ENCODE measurements at regions not wholly inside any gene's neighbourhood (a gene's known extent, or its start where the extent isn't known, plus 50 kb on each side); places are given as distances from the start of the nearest gene placed in this dataset.

DNA sequence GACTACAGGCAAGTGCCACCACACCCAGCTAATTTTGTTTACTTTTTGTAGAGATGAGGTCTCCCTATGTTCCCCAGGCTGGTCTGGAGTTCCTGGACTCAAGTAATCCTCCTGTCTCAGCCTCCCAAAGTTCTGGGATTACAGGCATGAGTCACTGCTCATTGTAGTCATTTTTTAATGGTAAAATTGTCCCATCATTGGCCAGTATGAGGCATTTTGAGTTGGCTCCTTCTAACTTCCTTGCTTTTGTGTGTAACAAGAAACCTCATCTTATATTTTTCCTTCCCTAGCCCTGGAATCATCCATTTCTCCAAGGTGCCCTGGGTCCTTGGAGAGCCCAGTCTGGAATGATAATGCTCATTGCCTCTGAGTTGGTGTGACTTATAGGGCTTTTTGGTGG, 148.5 kb downstream of the INHBB start:
- Histone ChIP-seq H3K4me3 (ENCODE audit: low read depth, low read length, poor library complexity, severe bottlenecking) (no peak overlapping the region), H3K27me3 (replicated peaks; ENCODE audit: insufficient read depth, low read depth, low read length, poor library complexity) (no peaks in the 10 kb centered on the region), H3K36me3 (ENCODE audit: insufficient read depth, low read length, poor library complexity, severe bottlenecking) (no peaks in the 10 kb centered on the region), H3K27ac (ENCODE audit: low read depth, low read length, poor library complexity, severe bottlenecking) (no peak overlapping the region), H3K9me3 (ENCODE audit: low read depth, low read length, poor library complexity, severe bottlenecking) (no peaks in the 10 kb centered on the region), H3K4me1 (ENCODE audit: insufficient read depth, low read length, poor library complexity, severe bottlenecking) (no peaks in the 10 kb centered on the region)
- ChIA-PET POLR2A (ENCODE audit: low non-redundant PET) (no interaction called here), CTCF (no interaction called here)
- intact Hi-C loops (cut with micrococcal nuclease; ENCODE audit: unreplicated experiment): no loop called here
- BruUV-seq (replicated peaks): no TSS peak
- TF ChIP-seq EZH2 (IDR thresholded peaks at IDR 0.05; ENCODE audit: borderline replicate concordance, low read depth, low read length, poor library complexity, severe bottlenecking): no peak
- TF ChIP-seq, protein P1, sequence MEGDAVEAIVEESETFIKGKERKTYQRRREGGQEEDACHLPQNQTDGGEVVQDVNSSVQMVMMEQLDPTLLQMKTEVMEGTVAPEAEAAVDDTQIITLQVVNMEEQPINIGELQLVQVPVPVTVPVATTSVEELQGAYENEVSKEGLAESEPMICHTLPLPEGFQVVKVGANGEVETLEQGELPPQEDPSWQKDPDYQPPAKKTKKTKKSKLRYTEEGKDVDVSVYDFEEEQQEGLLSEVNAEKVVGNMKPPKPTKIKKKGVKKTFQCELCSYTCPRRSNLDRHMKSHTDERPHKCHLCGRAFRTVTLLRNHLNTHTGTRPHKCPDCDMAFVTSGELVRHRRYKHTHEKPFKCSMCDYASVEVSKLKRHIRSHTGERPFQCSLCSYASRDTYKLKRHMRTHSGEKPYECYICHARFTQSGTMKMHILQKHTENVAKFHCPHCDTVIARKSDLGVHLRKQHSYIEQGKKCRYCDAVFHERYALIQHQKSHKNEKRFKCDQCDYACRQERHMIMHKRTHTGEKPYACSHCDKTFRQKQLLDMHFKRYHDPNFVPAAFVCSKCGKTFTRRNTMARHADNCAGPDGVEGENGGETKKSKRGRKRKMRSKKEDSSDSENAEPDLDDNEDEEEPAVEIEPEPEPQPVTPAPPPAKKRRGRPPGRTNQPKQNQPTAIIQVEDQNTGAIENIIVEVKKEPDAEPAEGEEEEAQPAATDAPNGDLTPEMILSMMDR (conservative IDR thresholded peaks at IDR 0.05; ENCODE audit: low read depth, low read length): no peak
- no peak for DNase-seq (ENCODE audit: low spot score)

DNA sequence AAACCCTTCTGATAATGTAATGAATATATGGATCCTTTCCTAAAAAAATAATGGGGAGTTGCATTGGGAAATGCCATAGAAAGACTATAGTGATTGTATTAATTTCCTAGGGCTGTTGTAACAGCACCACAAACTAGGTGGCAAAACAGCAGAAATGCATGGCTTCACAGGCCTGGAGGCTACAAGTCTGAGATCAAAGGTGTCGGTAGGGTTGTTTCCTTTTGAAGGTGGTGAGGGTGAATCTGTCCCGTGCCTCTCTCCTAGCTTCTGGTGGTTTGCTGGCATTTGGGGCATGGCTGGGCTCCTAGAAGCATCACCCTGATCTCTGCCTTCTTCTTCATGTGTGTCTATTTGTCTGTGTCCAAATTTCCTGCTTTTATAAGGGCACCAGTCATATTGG, 149.7 kb downstream of the INHBB start:
- Histone ChIP-seq H3K36me3 (ENCODE audit: insufficient read depth, low read length, poor library complexity, severe bottlenecking) (no peaks in the 10 kb centered on the region), H3K27me3 (replicated peaks; ENCODE audit: insufficient read depth, low read depth, low read length, poor library complexity) (no peaks in the 10 kb centered on the region), H3K9me3 (ENCODE audit: low read depth, low read length, poor library complexity, severe bottlenecking) (no peaks in the 10 kb centered on the region), H3K4me3 (ENCODE audit: low read depth, low read length, poor library complexity, severe bottlenecking) (no peak overlapping the region), H3K27ac (ENCODE audit: low read depth, low read length, poor library complexity, severe bottlenecking) (no peak overlapping the region), H3K4me1 (ENCODE audit: insufficient read depth, low read length, poor library complexity, severe bottlenecking) (no peaks in the 10 kb centered on the region)
- ChIA-PET POLR2A (ENCODE audit: low non-redundant PET) (no interaction called here), CTCF (no interaction called here)
- intact Hi-C loops (cut with micrococcal nuclease; ENCODE audit: unreplicated experiment): no loop called here
- DNase-seq (ENCODE audit: low spot score): no peak
- no peak for TF ChIP-seq EZH2 (IDR thresholded peaks at IDR 0.05; ENCODE audit: borderline replicate concordance, low read depth, low read length, poor library complexity, severe bottlenecking)
- TF ChIP-seq, protein P1 (conservative IDR thresholded peaks at IDR 0.05; ENCODE audit: low read depth, low read length): no peak
- no TSS peak for BruUV-seq (replicated peaks)

DNA sequence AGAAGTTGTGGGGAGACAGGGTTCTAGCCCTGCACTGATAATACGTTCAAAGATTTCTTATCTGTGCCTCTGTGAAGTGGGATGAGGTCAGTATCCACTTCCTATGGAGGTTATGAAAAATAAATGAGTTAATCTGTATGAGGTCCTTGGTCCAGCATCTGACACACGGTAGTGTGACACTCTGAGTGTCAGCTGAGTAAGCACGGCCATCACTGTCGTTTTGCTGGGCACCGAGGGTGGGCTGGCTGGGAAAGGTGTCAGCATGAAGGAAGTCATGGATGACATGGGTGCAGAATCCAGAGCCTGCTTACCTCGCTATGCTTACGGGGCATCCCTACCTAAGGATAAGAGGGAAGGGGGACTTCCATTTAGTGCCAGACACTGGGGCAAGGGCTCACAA, 150.3 kb downstream of the INHBB start:
- intact Hi-C loops (cut with micrococcal nuclease; ENCODE audit: unreplicated experiment): no loop called here
- no peaks in the 10 kb centered on the region for H3K9me3 ChIP-seq (ENCODE audit: low read depth, low read length, poor library complexity, severe bottlenecking)
- ChIA-PET POLR2A (ENCODE audit: low non-redundant PET) (no interaction called here), CTCF (no interaction called here)
- TF ChIP-seq, protein P1 (conservative IDR thresholded peaks at IDR 0.05; ENCODE audit: low read depth, low read length): no peak
- no peak for TF ChIP-seq EZH2 (IDR thresholded peaks at IDR 0.05; ENCODE audit: borderline replicate concordance, low read depth, low read length, poor library complexity, severe bottlenecking)
- BruUV-seq (replicated peaks): no TSS peak
- H3K27ac ChIP-seq (ENCODE audit: low read depth, low read length, poor library complexity, severe bottlenecking): no peak overlapping the region
- no peak for DNase-seq (ENCODE audit: low spot score)
- H3K27me3 ChIP-seq (replicated peaks; ENCODE audit: insufficient read depth, low read depth, low read length, poor library complexity): no peaks in the 10 kb centered on the region
- H3K4me1 ChIP-seq (ENCODE audit: insufficient read depth, low read length, poor library complexity, severe bottlenecking): no peaks in the 10 kb centered on the region
- H3K36me3 ChIP-seq (ENCODE audit: insufficient read depth, low read length, poor library complexity, severe bottlenecking): no peaks in the 10 kb centered on the region
- no peak overlapping the region for H3K4me3 ChIP-seq (ENCODE audit: low read depth, low read length, poor library complexity, severe bottlenecking)
